ENCODE measurements at regions not wholly inside any gene's neighbourhood (a gene's known extent, or its start where the extent isn't known, plus 50 kb on each side); places are given as distances from the start of the nearest gene placed in this dataset.
A peak's percentile ranks its signal among the peaks of the same experiment; 100 is the strongest.

GRCh38 chr14:71597287-71597920, 334.8 kb upstream of the RGS6 start:
- Histone ChIP-seq H2AFZ (ENCODE audit: low read length) (peak overlapping the region; percentile 1; the same call in 1 of the 2 replicates), H3K36me3 (ENCODE audit: insufficient read depth, low read length) (peaks cover 13% of the 10 kb centered on the region), H3K27ac (ENCODE audit: low read depth, low read length, poor library complexity, severe bottlenecking) (peak overlapping the region; percentile 7), H3K4me2 (ENCODE audit: low read length) (peak overlapping the region; percentile 25), H3K9me2 (ENCODE audit: insufficient read depth, low read length) (no peaks in the 10 kb centered on the region), H3K4me3 (ENCODE audit: low read depth, low read length, poor library complexity, severe bottlenecking) (no peak overlapping the region), H3K4me1 (ENCODE audit: insufficient read depth, low read length, poor library complexity, severe bottlenecking) (peaks cover 20% of the 10 kb centered on the region), H3K9me3 (ENCODE audit: low read length) (peaks cover 26% of the 10 kb centered on the region), H4K20me1 (ENCODE audit: insufficient read depth, low read length) (no peaks in the 10 kb centered on the region), H3K79me2 (ENCODE audit: insufficient read depth, low read depth, low read length) (peaks cover 11% of the 10 kb centered on the region)
- DNase-seq (ENCODE audit: low spot score) = no peak
- POLR2A ChIA-PET = interaction anchor here (1.1 to 1.5 kb wide), 2 partner anchors 8 to 16 kb away, joined by 3 read pairs; no protein-coding TSS in a partner anchor
- intact Hi-C loops (cut with micrococcal nuclease; ENCODE audit: unreplicated experiment) = no loop called here
- TF ChIP-seq EZH2phosphoT487 (IDR thresholded peaks at IDR 0.05; ENCODE audit: borderline replicate concordance, low read depth, low read length) = no peak
- TF ChIP-seq, protein P1, sequence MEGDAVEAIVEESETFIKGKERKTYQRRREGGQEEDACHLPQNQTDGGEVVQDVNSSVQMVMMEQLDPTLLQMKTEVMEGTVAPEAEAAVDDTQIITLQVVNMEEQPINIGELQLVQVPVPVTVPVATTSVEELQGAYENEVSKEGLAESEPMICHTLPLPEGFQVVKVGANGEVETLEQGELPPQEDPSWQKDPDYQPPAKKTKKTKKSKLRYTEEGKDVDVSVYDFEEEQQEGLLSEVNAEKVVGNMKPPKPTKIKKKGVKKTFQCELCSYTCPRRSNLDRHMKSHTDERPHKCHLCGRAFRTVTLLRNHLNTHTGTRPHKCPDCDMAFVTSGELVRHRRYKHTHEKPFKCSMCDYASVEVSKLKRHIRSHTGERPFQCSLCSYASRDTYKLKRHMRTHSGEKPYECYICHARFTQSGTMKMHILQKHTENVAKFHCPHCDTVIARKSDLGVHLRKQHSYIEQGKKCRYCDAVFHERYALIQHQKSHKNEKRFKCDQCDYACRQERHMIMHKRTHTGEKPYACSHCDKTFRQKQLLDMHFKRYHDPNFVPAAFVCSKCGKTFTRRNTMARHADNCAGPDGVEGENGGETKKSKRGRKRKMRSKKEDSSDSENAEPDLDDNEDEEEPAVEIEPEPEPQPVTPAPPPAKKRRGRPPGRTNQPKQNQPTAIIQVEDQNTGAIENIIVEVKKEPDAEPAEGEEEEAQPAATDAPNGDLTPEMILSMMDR (conservative IDR thresholded peaks at IDR 0.05; ENCODE audit: low read length) = no peak
- CTCF ChIA-PET (ENCODE audit: unreplicated experiment) = no interaction called here
- no TSS peak for BruUV-seq (replicated peaks)

GRCh38 chr14:71597955-71598660, 334.1 kb upstream of the RGS6 start:
- peaks cover 17% of the 10 kb centered on the region for H3K79me2 ChIP-seq (ENCODE audit: insufficient read depth, low read depth, low read length)
- BruUV-seq (replicated peaks) = no TSS peak
- no peak overlapping the region for H3K4me3 ChIP-seq (ENCODE audit: low read depth, low read length, poor library complexity, severe bottlenecking)
- no peaks in the 10 kb centered on the region for H4K20me1 ChIP-seq (ENCODE audit: insufficient read depth, low read length)
- H3K4me2 ChIP-seq (ENCODE audit: low read length) = peak overlapping the region; percentile 25
- peak overlapping the region; percentile 7 for H3K27ac ChIP-seq (ENCODE audit: low read depth, low read length, poor library complexity, severe bottlenecking)
- CTCF ChIA-PET (ENCODE audit: unreplicated experiment) = no interaction called here
- peak; percentile 52 for DNase-seq (ENCODE audit: low spot score)
- intact Hi-C loops (cut with micrococcal nuclease; ENCODE audit: unreplicated experiment) = no loop called here
- peaks cover 26% of the 10 kb centered on the region for H3K9me3 ChIP-seq (ENCODE audit: low read length)
- POLR2A ChIA-PET = interaction anchor here (1.1 kb wide), 1 partner anchor 15 kb away, joined by 3 read pairs; no protein-coding TSS in a partner anchor
- TF ChIP-seq EZH2phosphoT487 (IDR thresholded peaks at IDR 0.05; ENCODE audit: borderline replicate concordance, low read depth, low read length) = no peak
- TF ChIP-seq, protein P1 (conservative IDR thresholded peaks at IDR 0.05; ENCODE audit: low read length) = no peak
- H2AFZ ChIP-seq (ENCODE audit: low read length) = peak overlapping the region; percentile 1; the same call in 1 of the 2 replicates
- H3K4me1 ChIP-seq (ENCODE audit: insufficient read depth, low read length, poor library complexity, severe bottlenecking) = peaks cover 16% of the 10 kb centered on the region
- H3K9me2 ChIP-seq (ENCODE audit: insufficient read depth, low read length) = no peaks in the 10 kb centered on the region
- H3K36me3 ChIP-seq (ENCODE audit: insufficient read depth, low read length) = peaks cover 13% of the 10 kb centered on the region

DNA sequence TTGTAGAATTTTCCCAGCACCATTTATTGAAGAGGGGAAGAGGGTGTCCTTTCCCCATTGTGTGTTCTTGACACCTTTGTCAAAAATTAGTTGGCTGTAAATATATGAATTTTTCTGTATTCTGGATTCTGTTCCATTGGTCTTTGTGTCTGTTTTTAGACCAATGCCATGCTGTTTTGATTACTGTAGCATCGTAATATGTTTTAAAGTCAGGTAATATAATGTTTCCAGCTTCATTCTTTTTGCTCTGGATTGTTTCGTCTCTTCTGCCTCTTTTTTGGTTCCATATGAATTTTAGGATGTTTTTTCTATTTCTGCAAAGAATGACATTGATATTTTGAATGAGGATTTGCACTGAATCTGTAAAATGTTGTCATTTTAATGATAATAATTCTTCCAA, 331.9 kb upstream of the RGS6 start:
- Histone ChIP-seq H3K4me2 (ENCODE audit: low read length) (no peak overlapping the region), H3K4me1 (ENCODE audit: insufficient read depth, low read length, poor library complexity, severe bottlenecking) (peaks cover 16% of the 10 kb centered on the region), H3K4me3 (ENCODE audit: low read depth, low read length, poor library complexity, severe bottlenecking) (no peak overlapping the region), H4K20me1 (ENCODE audit: insufficient read depth, low read length) (no peaks in the 10 kb centered on the region), H3K79me2 (ENCODE audit: insufficient read depth, low read depth, low read length) (peaks cover 30% of the 10 kb centered on the region), H3K9me2 (ENCODE audit: insufficient read depth, low read length) (no peaks in the 10 kb centered on the region), H2AFZ (ENCODE audit: low read length) (no peak overlapping the region), H3K36me3 (ENCODE audit: insufficient read depth, low read length) (peaks cover 17% of the 10 kb centered on the region), H3K27ac (ENCODE audit: low read depth, low read length, poor library complexity, severe bottlenecking) (no peak overlapping the region), H3K9me3 (ENCODE audit: low read length) (peaks cover 32% of the 10 kb centered on the region)
- no peak for DNase-seq (ENCODE audit: low spot score)
- BruUV-seq (replicated peaks) = no TSS peak
- intact Hi-C loops (cut with micrococcal nuclease; ENCODE audit: unreplicated experiment) = no loop called here
- CTCF ChIA-PET (ENCODE audit: unreplicated experiment) = no interaction called here
- no peak for TF ChIP-seq EZH2phosphoT487 (IDR thresholded peaks at IDR 0.05; ENCODE audit: borderline replicate concordance, low read depth, low read length)
- TF ChIP-seq, protein P1 (conservative IDR thresholded peaks at IDR 0.05; ENCODE audit: low read length) = no peak
- POLR2A ChIA-PET = no interaction called here
